ENCODE measurements at regions not wholly inside any gene's neighbourhood (a gene's known extent, or its start where the extent isn't known, plus 50 kb on each side); places are given as distances from the start of the nearest gene placed in this dataset.
A peak's percentile ranks its signal among the peaks of the same experiment; 100 is the strongest.

GRCh38 chr3:102673271-102674115 is 238.7 kb downstream of the ZPLD1 start:
- TF ChIP-seq CTCF (IDR thresholded peaks at IDR 0.05), result peak; percentile 94
- peak in 2 of 3 donors; percentile 64 to 75 for ATAC-seq
- no peaks in the 10 kb centered on the region for H3K27me3 Mint-ChIP-seq (ENCODE audit: low read depth in 2 of 2)

GRCh38 chr3:102674284-102674683 is 239.5 kb downstream of the ZPLD1 start:
- Mint-ChIP-seq H3K27ac (no peak overlapping the region), H3K36me3 (no peaks in the 10 kb centered on the region), H3K4me3 (no peak overlapping the region), H3K9me3 (no peaks in the 10 kb centered on the region), H3K4me1 (peaks cover 5% of the 10 kb centered on the region in 2 donors), H3K27me3 (ENCODE audit: low read depth in 2 of 2) (no peaks in the 10 kb centered on the region)
- WGBS (ENCODE audit: insufficient coverage), result 90% methylated on average over 6 of the region's 7 CpGs
- Histone ChIP-seq H3K9me3 (ENCODE audit: control insufficient read depth, insufficient read depth, low read length) (no peaks in the 10 kb centered on the region), H3K27ac (ENCODE audit: low read length) (no peak overlapping the region), H3K4me3 (ENCODE audit: low read length) (no peak overlapping the region), H3K36me3 (ENCODE audit: control insufficient read depth, insufficient read depth, low read length) (no peaks in the 10 kb centered on the region), H3K4me1 (ENCODE audit: control insufficient read depth, insufficient read depth, low read length) (no peaks in the 10 kb centered on the region), H3K27me3 (ENCODE audit: control insufficient read depth, insufficient read depth, low read length) (peaks cover 3% of the 10 kb centered on the region)
- ATAC-seq (no peak), DNase-seq (no peak)
- TF ChIP-seq CTCF (IDR thresholded peaks at IDR 0.05), result no peak
- intact Hi-C loops (cut with micrococcal nuclease), result loop anchor here (10.0 kb wide), 2 partner anchors 1671 to 1891 kb away; no protein-coding TSS in a partner anchor

More at GRCh38 chr3:102673271-102674115, 238.7 kb downstream of the ZPLD1 start:
- Mint-ChIP-seq H3K9me3 (no peaks in the 10 kb centered on the region), H3K27ac (no peak overlapping the region), H3K4me1 (peaks cover 5 to 7% of the 10 kb centered on the region in 2 donors), H3K4me3 (no peak overlapping the region), H3K36me3 (no peaks in the 10 kb centered on the region)
- Histone ChIP-seq H3K36me3 (ENCODE audit: control insufficient read depth, insufficient read depth, low read length) (no peaks in the 10 kb centered on the region), H3K4me3 (ENCODE audit: low read length) (no peak overlapping the region), H3K27me3 (ENCODE audit: control insufficient read depth, insufficient read depth, low read length) (peaks cover 3% of the 10 kb centered on the region), H3K27ac (ENCODE audit: low read length) (no peak overlapping the region), H3K4me1 (ENCODE audit: control insufficient read depth, insufficient read depth, low read length) (no peaks in the 10 kb centered on the region), H3K9me3 (ENCODE audit: control insufficient read depth, insufficient read depth, low read length) (no peaks in the 10 kb centered on the region)
- DNase-seq, result peak; percentile 47 to 68
- 25% methylated on average over 16 of the region's 16 CpGs for WGBS (ENCODE audit: insufficient coverage)
- intact Hi-C loops (cut with micrococcal nuclease), result loop anchor here (1.0 to 10.0 kb wide), 3 partner anchors 453 to 1891 kb away; no protein-coding TSS in a partner anchor

GRCh38 chr3:102676424-102676823 is 241.6 kb downstream of the ZPLD1 start:
- Histone ChIP-seq H3K4me1 (ENCODE audit: control insufficient read depth, insufficient read depth, low read length) (no peaks in the 10 kb centered on the region), H3K9me3 (ENCODE audit: control insufficient read depth, insufficient read depth, low read length) (no peaks in the 10 kb centered on the region), H3K4me3 (ENCODE audit: low read length) (no peak overlapping the region), H3K27ac (ENCODE audit: low read length) (no peak overlapping the region), H3K27me3 (ENCODE audit: control insufficient read depth, insufficient read depth, low read length) (peaks cover 3% of the 10 kb centered on the region), H3K36me3 (ENCODE audit: control insufficient read depth, insufficient read depth, low read length) (no peaks in the 10 kb centered on the region)
- no peak for TF ChIP-seq CTCF (IDR thresholded peaks at IDR 0.05)
- ATAC-seq (no peak), DNase-seq (no peak)
- Mint-ChIP-seq H3K9me3 (no peaks in the 10 kb centered on the region), H3K4me1 (peaks cover 5% of the 10 kb centered on the region in 2 donors), H3K27me3 (ENCODE audit: low read depth in 2 of 2) (peaks cover 0 to 5% of the 10 kb centered on the region in 2 donors), H3K27ac (no peak overlapping the region), H3K4me3 (no peak overlapping the region), H3K36me3 (no peaks in the 10 kb centered on the region)
- intact Hi-C loops (cut with micrococcal nuclease), result loop anchor here (10.0 kb wide), 2 partner anchors 1668 to 1888 kb away; no protein-coding TSS in a partner anchor
